ENCODE measurements at regions not wholly inside any gene's neighbourhood (a gene's known extent, or its start where the extent isn't known, plus 50 kb on each side); places are given as distances from the start of the nearest gene placed in this dataset.

- no peaks in the 10 kb centered on the region for H3K9me3 ChIP-seq
- H3K4me1 ChIP-seq: no peaks in the 10 kb centered on the region
- no peaks in the 10 kb centered on the region for H3K27me3 ChIP-seq
- DNase-seq: no peak
- H3K4me3 ChIP-seq (ENCODE audit: low read depth, low read length): no peak overlapping the region
- H3K36me3 ChIP-seq: no peaks in the 10 kb centered on the region
- no peak for TF ChIP-seq CTCF (IDR thresholded peaks at IDR 0.05; ENCODE audit: low read depth, low read length)
Measured at GRCh38 chr1:73886716-73887115, 311.3 kb downstream of the LRRIQ3 start.

- no peaks in the 10 kb centered on the region for H3K9me3 ChIP-seq
- DNase-seq: no peak
- no peak overlapping the region for H3K4me3 ChIP-seq (ENCODE audit: low read depth, low read length)
- H3K4me1 ChIP-seq: no peaks in the 10 kb centered on the region
- TF ChIP-seq CTCF (IDR thresholded peaks at IDR 0.05; ENCODE audit: low read depth, low read length): no peak
- H3K27me3 ChIP-seq: no peaks in the 10 kb centered on the region
- no peaks in the 10 kb centered on the region for H3K36me3 ChIP-seq
Measured at GRCh38 chr1:73874806-73875205, 323.2 kb downstream of the LRRIQ3 start.

DNA sequence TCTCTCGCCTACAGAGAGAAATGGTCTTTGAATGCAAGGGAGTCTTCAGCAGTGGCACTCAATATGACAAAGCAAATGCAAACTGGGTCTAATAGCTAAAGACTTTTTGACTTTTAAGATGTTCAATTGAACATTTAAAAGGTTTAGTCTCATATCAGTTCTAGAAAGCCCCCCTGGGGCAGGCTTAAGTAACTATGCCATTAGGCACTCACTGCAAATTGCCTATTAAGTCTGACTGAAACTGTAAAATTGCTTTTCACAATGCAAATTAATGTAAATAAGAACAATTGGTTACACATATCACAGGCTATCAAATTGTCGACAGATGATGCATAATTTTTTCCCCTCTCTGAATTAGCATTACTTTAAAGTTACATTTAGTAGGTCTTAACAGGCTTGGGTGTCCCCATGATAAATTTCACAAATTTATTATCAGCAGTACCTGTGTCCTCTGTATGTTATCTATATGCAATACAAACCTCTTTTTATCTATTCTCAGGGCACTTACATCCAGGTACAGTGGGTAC, 329.1 kb downstream of the LRRIQ3 start:
- Histone ChIP-seq H3K4me1 (no peaks in the 10 kb centered on the region), H3K27me3 (no peaks in the 10 kb centered on the region), H3K4me3 (ENCODE audit: low read depth, low read length) (no peak overlapping the region), H3K9me3 (no peaks in the 10 kb centered on the region), H3K36me3 (no peaks in the 10 kb centered on the region)
- no peak for TF ChIP-seq CTCF (IDR thresholded peaks at IDR 0.05; ENCODE audit: low read depth, low read length)
- DNase-seq: no peak

- no peaks in the 10 kb centered on the region for H3K9me3 ChIP-seq
- H3K36me3 ChIP-seq: no peaks in the 10 kb centered on the region
- H3K4me3 ChIP-seq (ENCODE audit: low read depth, low read length): no peak overlapping the region
- no peaks in the 10 kb centered on the region for H3K27me3 ChIP-seq
- no peak for DNase-seq
- H3K4me1 ChIP-seq: no peaks in the 10 kb centered on the region
- no peak for TF ChIP-seq CTCF (IDR thresholded peaks at IDR 0.05; ENCODE audit: low read depth, low read length)
Measured at GRCh38 chr1:73862355-73862754, 335.6 kb downstream of the LRRIQ3 start.

GRCh38 chr1:73860421-73860950, 337.5 kb downstream of the LRRIQ3 start:
- no peak overlapping the region for H3K4me3 ChIP-seq (ENCODE audit: low read depth, low read length)
- no peaks in the 10 kb centered on the region for H3K27me3 ChIP-seq
- no peak for TF ChIP-seq CTCF (IDR thresholded peaks at IDR 0.05; ENCODE audit: low read depth, low read length)
- no peaks in the 10 kb centered on the region for H3K36me3 ChIP-seq
- no peaks in the 10 kb centered on the region for H3K9me3 ChIP-seq
- H3K4me1 ChIP-seq: no peaks in the 10 kb centered on the region
- DNase-seq: peak; percentile 8

DNA sequence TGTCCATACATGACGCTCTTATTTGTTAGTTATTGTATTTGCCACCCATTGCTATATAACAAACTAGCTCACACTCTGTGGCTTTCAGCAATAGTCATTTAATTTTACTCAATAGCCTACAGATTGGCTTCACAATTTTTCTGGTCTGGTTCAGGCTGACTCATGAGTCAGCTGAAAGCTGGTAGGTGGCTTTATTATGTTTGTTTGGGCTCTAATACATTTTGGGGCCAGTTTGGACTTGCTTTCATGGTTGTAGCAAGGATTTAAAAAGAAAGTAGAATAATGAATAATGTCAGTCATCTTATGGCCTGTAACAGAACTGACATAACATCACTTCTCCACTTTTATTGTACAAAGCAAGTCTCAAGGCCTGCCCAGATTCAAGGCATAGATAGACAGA, 338.7 kb downstream of the LRRIQ3 start:
- TF ChIP-seq CTCF (IDR thresholded peaks at IDR 0.05; ENCODE audit: low read depth, low read length): no peak
- no peaks in the 10 kb centered on the region for H3K4me1 ChIP-seq
- H3K4me3 ChIP-seq (ENCODE audit: low read depth, low read length): no peak overlapping the region
- no peaks in the 10 kb centered on the region for H3K36me3 ChIP-seq
- no peaks in the 10 kb centered on the region for H3K27me3 ChIP-seq
- no peaks in the 10 kb centered on the region for H3K9me3 ChIP-seq
- no peak for DNase-seq
